Dedifferentiated amniotic fluid mesenchymal stem cell (primary cell): ENCODE measurements at regions not wholly inside any gene's neighbourhood (a gene's known extent, or its start where the extent isn't known, plus 50 kb on each side); places are given as distances from the start of the nearest gene placed in this dataset.
"Not testable (repeated sequence)": the region's sequence is repeated elsewhere in the genome, so short reads cannot be mapped to it uniquely, and the experiment has no call there.

Experiments
- DNase-seq: peaks from one replicate; pipeline ENCODE4 v3.0.0-alpha.2; 2016; ENCODE audit errors: extremely low spot score

DNA sequence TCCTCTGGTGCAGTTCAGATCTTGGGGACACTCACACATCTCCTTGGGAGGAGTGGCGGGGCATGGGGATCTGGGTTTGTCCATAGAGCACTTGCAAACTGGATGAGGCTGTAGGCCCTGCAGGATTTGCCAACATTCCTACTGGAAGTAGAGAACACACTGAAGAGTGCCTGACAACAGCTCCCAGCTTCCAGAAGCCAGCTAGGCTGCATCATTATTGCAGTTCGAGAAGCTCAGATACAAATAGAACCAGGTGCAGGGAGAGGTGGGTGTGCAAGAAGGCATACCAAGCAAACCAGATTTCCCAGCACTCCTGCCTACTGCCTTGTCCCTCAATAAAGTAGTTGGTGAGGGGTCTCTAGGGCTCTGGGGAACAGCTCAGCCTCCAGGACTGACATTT lies 52.5 kb downstream of the RHOB start:
- no peak for DNase-seq

DNA sequence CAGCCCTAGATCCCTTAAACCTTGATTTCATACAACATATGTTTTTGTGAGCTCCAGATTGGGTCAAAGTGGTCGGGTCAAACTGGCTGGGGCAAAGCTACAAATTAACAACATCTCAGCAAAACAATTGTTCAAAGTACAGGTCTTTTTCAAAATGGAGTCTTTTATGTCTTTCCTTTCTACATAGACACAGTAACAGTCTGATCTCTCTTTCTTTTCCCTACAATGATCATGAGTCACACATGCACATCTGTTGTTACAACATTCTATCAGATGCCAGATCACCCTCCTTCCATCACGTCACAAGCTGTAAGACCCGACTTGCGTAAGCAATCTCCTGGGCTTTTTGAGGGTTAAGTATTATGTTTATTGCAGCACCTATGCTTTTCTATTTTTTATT lies 55.1 kb downstream of the RHOB start:
- peak; percentile 75 for DNase-seq

DNA sequence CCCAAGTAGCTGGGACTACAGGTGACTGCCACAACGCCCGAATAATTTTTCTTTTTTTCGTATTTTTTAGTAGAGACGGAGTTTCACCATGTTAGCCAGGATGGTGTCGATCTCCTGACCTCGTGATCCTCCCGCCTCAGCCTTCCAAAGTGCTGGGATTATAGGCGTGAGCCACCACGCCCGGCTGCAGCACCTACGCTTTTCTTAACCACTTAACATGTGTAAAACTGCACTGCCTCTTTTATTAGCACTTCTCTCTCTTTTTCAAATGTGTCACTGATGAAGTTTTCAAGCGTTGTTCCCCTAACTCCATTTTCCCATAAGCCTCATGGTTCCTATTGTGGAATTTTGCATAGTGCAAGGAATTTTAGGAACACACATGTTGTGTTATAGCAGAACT lies 55.6 kb downstream of the RHOB start:
- not testable (repeated sequence) for DNase-seq

DNA sequence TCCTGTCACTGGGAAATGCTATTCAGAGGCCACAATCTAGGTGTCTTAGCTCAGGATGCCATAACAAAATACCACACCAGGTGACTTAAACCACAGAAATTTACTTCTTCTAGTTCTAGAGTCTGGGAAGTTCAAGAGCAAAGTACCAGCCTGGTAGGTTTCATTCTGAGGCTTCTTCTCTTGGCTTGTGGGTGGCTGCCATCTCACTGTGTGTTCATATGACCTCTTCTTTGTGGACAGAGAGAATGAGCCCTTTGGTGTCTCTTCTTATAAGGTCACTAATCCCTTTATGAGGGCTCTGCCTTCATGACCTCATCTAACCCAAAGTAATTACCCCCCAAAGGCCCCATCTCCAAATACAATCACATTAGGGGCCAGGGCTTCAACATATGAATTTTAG lies 57.3 kb downstream of the RHOB start:
- no peak for DNase-seq

DNA sequence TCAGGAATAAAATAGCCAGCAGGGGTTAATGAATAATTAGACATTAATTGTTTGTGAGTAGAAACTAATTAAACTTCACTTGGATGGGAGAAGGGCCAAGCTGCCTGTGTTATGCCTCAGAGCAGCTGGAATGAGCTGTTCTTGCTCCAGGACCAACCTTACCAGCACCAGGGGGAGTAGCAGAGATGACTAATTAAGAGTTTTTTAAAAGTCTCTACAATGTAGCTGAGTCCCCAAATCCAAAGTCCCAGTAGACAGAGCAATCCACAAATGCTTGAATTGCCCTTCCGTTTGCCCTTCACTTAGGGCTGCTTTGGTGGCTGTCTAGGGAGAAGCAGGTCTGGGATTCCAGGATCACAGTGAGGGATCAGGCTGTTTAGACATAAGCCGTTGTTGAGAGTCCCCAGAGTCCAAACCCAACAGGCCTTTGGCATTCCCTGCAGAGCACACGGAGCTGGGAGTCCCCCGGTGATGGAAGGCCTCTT lies 59.4 kb downstream of the RHOB start:
- no peak for DNase-seq

DNA sequence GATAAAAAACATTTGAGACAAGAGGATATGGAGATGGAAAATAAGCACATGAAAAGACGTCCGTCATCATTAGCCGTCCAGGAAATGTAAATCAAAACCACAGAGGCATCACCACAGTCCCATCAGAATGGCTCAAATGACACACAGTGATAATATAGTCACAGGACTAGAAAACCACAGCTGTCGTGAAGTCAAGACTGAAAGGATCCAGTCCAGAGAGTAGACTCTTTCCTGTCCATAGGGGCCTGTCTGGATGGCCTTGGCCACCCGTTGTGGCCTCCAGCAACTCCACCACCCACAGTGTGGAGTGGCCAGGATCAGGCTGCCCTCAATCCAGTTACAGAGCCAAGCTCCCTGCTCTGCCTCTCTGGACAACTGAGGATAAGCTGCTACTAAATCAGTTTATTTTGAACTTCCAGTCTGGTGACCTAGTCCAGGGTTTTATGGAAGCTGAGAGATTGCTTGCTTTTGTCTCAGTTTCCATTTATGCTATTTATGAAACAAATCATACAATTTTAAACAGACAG lies 60.4 kb downstream of the RHOB start:
- DNase-seq, result no peak

DNA sequence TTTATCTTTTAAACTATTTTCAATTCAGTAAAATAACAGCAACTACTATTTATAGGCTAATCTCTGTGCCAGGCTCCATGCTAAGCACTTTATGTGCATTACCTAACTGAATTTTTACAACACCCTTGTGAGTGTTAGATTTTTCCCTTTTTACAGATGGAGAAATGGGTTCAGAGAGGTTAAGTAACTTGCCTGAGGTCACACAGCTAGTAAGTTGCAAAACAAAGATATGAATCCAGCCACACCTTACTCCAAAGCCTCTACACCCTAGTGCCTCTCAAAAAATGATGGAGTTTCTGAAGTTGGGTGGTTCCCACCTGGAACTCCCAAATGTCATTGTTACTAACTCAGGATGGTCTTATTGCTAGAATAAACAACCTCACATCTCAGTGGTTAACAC lies 60.8 kb downstream of the RHOB start:
- DNase-seq, result no peak

GRCh38 chr2:20509301-20509769 lies 62.5 kb downstream of the RHOB start:
- no peak for DNase-seq

- no peak for DNase-seq
Observed at GRCh38 chr2:20509770-20510490, 63.1 kb downstream of the RHOB start.

GRCh38 chr2:20511130-20511529 lies 64.3 kb downstream of the RHOB start:
- no peak for DNase-seq

DNA sequence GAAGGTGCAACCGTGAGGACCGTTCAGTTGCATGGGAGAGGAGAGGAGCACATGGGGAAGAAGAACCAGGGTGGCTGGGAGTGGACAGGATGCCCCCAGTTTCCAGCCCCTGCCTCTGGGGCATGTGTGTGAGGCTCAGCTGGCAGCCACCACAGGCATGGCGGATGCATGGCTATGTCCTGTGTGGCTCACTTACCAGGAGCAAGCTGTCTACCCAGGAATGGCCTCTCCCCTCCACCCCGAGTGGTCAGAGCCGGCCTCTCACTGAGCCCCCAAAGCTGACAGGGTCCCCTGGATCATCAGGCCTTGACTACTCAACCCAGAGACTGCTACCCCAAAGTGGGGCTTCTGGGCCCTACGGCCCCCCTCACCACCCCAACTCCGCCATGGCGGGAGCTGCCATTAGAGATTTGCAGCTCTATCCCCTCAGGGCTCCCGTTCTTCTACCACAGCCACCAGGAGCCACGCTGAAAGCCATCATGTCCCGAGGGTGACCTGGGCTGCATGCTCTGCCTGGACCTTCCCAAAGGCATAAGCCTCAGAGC lies 65.3 kb downstream of the RHOB start:
- DNase-seq, result no peak

DNA sequence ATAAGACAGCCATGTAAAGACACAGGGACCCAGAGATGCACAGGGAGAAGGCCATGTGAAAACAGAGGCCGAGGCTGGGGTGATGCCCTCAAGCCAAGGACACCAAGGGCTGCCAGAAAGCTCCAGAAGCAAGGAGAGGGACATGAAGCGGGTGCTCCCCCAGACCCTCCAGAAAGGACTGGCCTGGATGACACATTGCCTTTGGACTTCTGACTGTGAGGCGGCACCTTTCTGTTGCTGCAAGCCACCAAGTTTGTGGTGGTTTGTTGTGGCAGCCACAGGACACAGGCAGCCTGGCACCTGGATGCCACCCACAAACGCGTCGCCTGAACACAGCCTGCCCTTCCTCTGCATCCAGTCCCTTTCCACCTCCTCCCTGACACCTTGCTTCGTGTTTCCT lies 67.1 kb downstream of the RHOB start:
- DNase-seq, result no peak

GRCh38 chr2:20514596-20515269 lies 67.9 kb downstream of the RHOB start:
- peak; percentile 87 for DNase-seq

DNA sequence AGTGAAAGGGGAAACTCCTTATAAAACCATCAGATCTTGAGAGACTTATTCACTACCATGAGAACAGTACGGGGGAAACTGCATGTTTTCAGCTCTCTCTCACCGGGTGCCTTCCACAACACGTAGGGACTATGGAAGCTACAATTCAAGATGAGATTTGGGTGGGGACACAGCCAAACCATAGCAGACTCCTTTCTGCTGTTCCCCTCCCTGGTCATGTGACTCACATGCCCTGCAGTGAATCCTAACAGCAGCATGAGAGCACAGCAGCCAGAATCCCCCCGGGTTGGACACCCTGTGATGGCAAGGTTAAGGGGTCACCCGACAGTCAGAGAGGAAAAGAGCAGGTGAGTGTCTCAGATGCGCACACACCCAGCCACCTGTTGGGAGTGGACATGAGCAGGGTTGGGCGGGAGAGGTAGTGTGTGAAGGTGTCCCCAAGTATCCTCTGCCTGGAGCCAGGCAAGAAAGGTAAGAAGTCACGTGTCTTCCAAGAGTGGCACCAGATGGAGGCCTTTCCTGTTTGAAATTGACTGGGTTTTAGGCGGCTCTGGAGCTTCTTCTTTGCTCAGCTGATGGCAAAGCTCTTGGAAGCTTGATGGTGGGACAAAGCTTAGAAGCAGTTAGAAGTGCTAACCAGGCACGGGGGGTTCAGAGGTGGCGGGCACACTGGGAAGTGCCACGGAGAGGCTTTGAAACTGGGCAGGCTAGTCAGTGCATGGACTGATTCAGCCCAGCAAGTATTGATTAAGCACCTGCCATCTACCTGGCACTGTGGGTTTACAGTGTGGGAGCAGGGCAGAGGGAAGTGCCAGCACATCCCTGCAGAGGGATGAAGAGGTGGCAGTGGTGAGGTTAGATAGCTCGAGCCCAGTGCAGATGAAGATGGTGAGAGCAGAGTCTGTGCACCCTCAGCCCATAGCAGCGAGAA lies 68.7 kb downstream of the RHOB start:
- DNase-seq, result no peak

DNA sequence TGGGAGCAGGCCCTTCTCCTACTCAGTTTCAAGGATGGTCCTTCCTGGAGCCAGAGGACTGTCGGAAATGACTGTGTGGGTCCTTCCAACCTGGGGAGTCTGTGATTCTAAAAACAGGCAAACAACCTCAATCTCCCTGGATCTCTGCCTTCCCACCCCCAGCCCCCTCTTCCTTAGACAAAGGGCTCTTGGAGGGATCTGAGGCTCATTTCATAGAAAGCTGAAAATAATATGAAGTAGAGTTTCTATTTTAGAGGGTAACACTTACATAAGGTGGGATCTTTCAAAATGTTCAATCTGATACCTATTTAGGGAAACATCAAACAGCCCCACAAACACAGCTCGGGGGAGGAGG lies 69.4 kb downstream of the RHOB start:
- DNase-seq, result no peak

- DNase-seq, result no peak
Observed at GRCh38 chr2:20516646-20517341, 69.9 kb downstream of the RHOB start.

DNA sequence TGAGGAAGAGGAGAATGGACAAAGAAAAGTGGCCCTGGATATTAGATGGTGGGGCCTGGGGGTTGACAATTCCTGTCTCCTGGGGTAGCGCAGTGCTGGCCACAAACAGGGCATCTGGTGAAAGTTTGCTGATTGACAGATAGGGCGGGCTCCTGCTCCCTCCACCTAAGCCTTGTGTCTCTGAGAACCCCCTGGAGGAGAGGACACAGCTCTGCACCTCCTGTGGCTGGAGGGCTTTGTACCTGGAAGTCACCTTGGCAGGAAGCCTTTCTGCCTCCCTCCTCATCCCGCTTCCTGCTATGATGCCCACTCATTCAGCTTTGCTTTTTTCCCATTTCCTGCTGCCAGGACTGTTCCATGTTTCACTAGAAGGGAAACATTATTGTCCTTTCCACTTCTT lies 72.4 kb downstream of the RHOB start:
- no peak for DNase-seq

DNA sequence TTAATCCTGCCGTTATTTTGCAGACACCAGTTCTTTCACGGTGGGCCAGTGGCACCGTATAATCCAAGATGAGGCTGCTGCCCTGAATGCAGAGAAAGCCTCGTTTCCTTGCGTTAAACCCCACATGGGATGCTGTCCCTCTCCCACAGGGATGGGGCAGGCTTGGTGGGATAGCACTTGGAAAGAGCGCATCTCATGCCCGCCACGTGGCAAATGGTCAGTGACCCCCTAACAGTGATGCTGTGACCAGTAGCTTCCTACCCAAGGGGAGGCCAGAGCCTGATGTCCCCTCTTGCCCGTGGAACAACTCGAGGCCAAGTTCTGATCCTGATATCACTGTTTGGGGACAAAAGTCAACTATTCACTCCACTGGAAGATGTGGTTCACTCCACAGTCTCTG lies 73.3 kb downstream of the RHOB start:
- DNase-seq, result no peak

- no peak for DNase-seq
Observed at GRCh38 chr2:20521193-20521592, 74.3 kb downstream of the RHOB start.

- DNase-seq, result no peak
Observed at GRCh38 chr2:20521682-20522189, 74.9 kb downstream of the RHOB start.
